Endothelial cell of umbilical vein (primary cell): ENCODE measurements at regions not wholly inside any gene's neighbourhood (a gene's known extent, or its start where the extent isn't known, plus 50 kb on each side); places are given as distances from the start of the nearest gene placed in this dataset.

Experiments
- FOS ChIP-seq: IDR thresholded peaks from 2 replicates; pipeline ENCODE4 v1.6.1; 2011; ENCODE audit warnings: mild to moderate bottlenecking, low read length, moderate library complexity, borderline replicate concordance; ENCODE audit not compliant: insufficient read depth
- JUN ChIP-seq: IDR thresholded peaks from 2 replicates; pipeline ENCODE4 v1.6.1; 2011; ENCODE audit warnings: borderline replicate concordance, low read depth; ENCODE audit not compliant: insufficient read length, insufficient read depth
- POLR2A ChIP-seq: IDR thresholded peaks from 2 replicates; pipeline ENCODE4 v1.6.1; 2012; ENCODE audit warnings: low read depth, mild to moderate bottlenecking, control low read depth, low read length
- POLR2AphosphoS5 ChIP-seq: IDR thresholded peaks from 2 replicates; pipeline ENCODE4 v1.6.1; 2012; ENCODE audit warnings: low read depth, mild to moderate bottlenecking, control low read depth, low read length, moderate library complexity; ENCODE audit not compliant: insufficient read depth
- TF ChIP-seq, protein P1 (sequence below), 2 donors: IDR thresholded peaks; 1 replicate in 1 of 2; 2 replicates in 1 of 2; pipeline ENCODE4 v1.5.1; 2011; ENCODE audit warnings: low read length in 2 of 2, mild to moderate bottlenecking in 2 of 2, moderate library complexity in 2 of 2, control low read depth in 1 of 2, inconsistent platforms in 1 of 2, low read depth in 1 of 2; ENCODE audit not compliant: insufficient read depth in 1 of 2; ENCODE audit errors: extremely low read depth in 1 of 2
- TF ChIP-seq, protein P2 (sequence below): IDR thresholded peaks from 2 replicates; pipeline ENCODE4 v1.6.1; 2011; ENCODE audit not compliant: insufficient read depth, insufficient read length

DNA sequence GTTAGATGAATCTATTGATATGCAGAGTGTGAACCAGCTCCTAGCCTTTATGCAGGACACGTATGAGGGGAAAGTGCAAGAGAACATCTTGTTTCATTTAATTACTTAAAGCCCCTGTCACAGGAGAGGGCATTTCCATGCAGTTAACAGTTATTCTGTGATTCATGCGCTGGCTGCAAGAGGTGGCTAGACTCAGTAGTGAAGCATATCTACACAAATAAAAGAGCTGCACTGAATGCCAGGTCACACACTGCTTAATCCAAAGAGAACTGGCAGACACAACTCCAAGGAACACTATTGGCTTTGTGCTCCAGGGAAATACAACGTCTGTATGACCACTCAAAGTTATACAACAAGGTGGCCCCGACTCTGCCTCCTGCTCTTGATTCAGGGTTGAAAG lies 394.1 kb downstream of the C12orf75 start:
- TF ChIP-seq, protein P1, sequence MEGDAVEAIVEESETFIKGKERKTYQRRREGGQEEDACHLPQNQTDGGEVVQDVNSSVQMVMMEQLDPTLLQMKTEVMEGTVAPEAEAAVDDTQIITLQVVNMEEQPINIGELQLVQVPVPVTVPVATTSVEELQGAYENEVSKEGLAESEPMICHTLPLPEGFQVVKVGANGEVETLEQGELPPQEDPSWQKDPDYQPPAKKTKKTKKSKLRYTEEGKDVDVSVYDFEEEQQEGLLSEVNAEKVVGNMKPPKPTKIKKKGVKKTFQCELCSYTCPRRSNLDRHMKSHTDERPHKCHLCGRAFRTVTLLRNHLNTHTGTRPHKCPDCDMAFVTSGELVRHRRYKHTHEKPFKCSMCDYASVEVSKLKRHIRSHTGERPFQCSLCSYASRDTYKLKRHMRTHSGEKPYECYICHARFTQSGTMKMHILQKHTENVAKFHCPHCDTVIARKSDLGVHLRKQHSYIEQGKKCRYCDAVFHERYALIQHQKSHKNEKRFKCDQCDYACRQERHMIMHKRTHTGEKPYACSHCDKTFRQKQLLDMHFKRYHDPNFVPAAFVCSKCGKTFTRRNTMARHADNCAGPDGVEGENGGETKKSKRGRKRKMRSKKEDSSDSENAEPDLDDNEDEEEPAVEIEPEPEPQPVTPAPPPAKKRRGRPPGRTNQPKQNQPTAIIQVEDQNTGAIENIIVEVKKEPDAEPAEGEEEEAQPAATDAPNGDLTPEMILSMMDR (IDR thresholded peaks at IDR 0.05; ENCODE audit: extremely low read depth in 1 of 2, insufficient read depth in 1 of 2, low read depth in 1 of 2, low read length in 2 of 2), result no peak
- TF ChIP-seq FOS, result no peak
- no peak for TF ChIP-seq POLR2A
- TF ChIP-seq POLR2AphosphoS5, result no peak
- TF ChIP-seq, protein P2, sequence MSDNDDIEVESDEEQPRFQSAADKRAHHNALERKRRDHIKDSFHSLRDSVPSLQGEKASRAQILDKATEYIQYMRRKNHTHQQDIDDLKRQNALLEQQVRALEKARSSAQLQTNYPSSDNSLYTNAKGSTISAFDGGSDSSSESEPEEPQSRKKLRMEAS, result no peak
- no peak for TF ChIP-seq JUN
